Activated CD8-positive, alpha-beta memory T cell treated with anti-CD3 and anti-CD28 coated beads, Interleukin-2, amount 50 U/mL, for 48 hours (primary cell): ENCODE measurements at regions not wholly inside any gene's neighbourhood (a gene's known extent, or its start where the extent isn't known, plus 50 kb on each side); places are given as distances from the start of the nearest gene placed in this dataset.

Experiments used
- DNase-seq: peaks from one replicate; pipeline ENCODE4 v3.0.0-alpha.2; 2020

GRCh38 chr10:44477046-44477425, 92.1 kb upstream of the CXCL12 start:
- DNase-seq: no peak

GRCh38 chr10:44478040-44478439, 93.1 kb upstream of the CXCL12 start:
- no peak for DNase-seq

- no peak for DNase-seq
These were observed 94.2 kb upstream of the CXCL12 start for GRCh38 chr10:44478876-44479705.

- DNase-seq: no peak
These were observed 107.8 kb upstream of the CXCL12 start for GRCh38 chr10:44492678-44493077.

- DNase-seq: no peak
These were observed 113.3 kb upstream of the CXCL12 start for GRCh38 chr10:44498222-44498621.

- DNase-seq: no peak
These were observed 115.6 kb upstream of the CXCL12 start for GRCh38 chr10:44500451-44500850.

- no peak for DNase-seq
These were observed 121.5 kb upstream of the CXCL12 start for GRCh38 chr10:44506386-44506785.

- DNase-seq: no peak
These were observed 125.7 kb upstream of the CXCL12 start for GRCh38 chr10:44510379-44511115.

GRCh38 chr10:44511166-44511565, 126.3 kb upstream of the CXCL12 start:
- no peak for DNase-seq

- DNase-seq: no peak
These were observed 126.7 kb upstream of the CXCL12 start for GRCh38 chr10:44511601-44512000.

- no peak for DNase-seq
These were observed 127.6 kb upstream of the CXCL12 start for GRCh38 chr10:44512431-44513022.

- no peak for DNase-seq
These were observed 128.7 kb upstream of the CXCL12 start for GRCh38 chr10:44513591-44513990.

- DNase-seq: no peak
These were observed 132.0 kb upstream of the CXCL12 start for GRCh38 chr10:44516891-44517290.

GRCh38 chr10:44517635-44518034, 132.7 kb upstream of the CXCL12 start:
- DNase-seq: no peak

- no peak for DNase-seq
These were observed 134.5 kb upstream of the CXCL12 start for GRCh38 chr10:44519361-44519760.

- DNase-seq: no peak
These were observed 135.8 kb upstream of the CXCL12 start for GRCh38 chr10:44520651-44521050.

GRCh38 chr10:44539178-44539577, 154.3 kb upstream of the CXCL12 start:
- no peak for DNase-seq

- no peak for DNase-seq
These were observed 167.8 kb upstream of the CXCL12 start for GRCh38 chr10:44552726-44553125.

- DNase-seq: no peak
These were observed 172.8 kb upstream of the CXCL12 start for GRCh38 chr10:44557596-44558191.

GRCh38 chr10:44558521-44558920, 173.6 kb upstream of the CXCL12 start:
- DNase-seq: no peak

- DNase-seq: no peak
These were observed 179.5 kb upstream of the CXCL12 start for GRCh38 chr10:44564361-44564760.

GRCh38 chr10:44564790-44565189, 179.9 kb upstream of the CXCL12 start:
- DNase-seq: no peak

GRCh38 chr10:44566786-44567185, 181.9 kb upstream of the CXCL12 start:
- DNase-seq: no peak

- DNase-seq: no peak
These were observed 182.6 kb upstream of the CXCL12 start for GRCh38 chr10:44567471-44567870.
